KBM-7 (cell line): ENCODE measurements at regions not wholly inside any gene's neighbourhood (a gene's known extent, or its start where the extent isn't known, plus 50 kb on each side); places are given as distances from the start of the nearest gene placed in this dataset.

ENCODE experiments used
- DNase-seq: peaks from one replicate; pipeline ENCODE4 v3.0.0-alpha.2; 2015
- in situ Hi-C: fragments of 300-500 bp; cut with MboI; formaldehyde crosslinking; loops from 2 replicates; pipeline ENCODE4 v1.14.3; 2020; ENCODE audit warnings: low sequenced_read_pairs, low pct_unique_long_range_greater_than_20kb, mixed read lengths

DNA sequence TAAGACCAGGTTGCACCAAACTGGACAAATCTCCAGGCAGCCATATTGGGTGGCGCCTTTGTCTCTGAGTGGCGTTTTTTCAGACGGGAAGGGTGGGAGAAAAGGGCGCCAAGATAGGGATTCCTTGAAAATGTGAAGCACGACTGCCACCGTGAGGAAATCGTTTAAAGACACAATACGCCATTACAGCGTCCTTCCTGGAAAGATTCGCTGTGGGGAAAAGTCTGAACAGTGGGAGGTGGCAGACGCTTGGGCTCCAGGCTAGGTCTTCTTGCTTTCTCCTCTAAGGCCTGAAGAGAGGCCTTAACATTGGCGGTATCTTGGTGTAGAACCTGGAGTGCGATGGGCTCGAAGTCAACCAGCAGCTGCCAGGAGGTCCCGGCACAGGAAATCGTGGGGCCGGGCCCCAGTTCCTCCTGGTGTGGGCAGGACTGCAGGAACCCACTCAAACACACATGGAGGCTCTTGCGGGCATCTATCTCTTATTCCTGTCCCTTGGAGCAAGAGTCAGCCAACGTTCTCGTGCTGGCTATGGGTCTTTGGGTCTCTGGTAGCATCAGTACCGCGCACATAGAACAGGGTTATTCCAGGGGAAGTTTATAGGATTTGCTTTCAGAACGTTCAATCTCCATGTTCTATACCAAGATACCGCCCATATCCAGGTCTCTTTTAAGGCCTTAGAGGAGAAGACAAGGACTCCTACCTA lies 208.8 kb downstream of the OR13H1 start:
- in situ Hi-C loops: no loop called here

DNA sequence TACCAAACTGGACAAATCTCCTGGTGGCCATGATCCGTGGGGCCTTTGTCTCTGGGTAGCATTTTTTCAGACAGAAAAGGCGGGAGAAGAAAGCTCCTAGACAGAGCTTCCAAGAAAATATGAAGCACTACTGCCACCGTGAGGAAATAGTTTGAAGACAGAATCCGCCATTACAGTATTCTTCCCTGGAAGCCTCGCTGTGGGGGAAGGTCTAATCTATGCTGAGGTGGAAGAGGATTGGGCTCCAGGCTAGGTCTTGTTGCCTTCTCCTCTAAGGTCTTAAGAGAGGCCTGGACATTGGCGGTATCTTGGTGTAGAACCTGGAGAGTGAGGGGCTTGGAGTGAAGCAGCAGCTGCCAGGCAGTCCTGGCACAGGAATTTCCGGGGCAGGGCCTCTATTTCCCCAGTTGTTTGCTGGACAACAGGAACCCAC lies 218.9 kb downstream of the OR13H1 start:
- in situ Hi-C loops: no loop called here
- no peak for DNase-seq

More for the DNA sequence above, 208.8 kb downstream of the OR13H1 start:
- DNase-seq: no peak

DNA sequence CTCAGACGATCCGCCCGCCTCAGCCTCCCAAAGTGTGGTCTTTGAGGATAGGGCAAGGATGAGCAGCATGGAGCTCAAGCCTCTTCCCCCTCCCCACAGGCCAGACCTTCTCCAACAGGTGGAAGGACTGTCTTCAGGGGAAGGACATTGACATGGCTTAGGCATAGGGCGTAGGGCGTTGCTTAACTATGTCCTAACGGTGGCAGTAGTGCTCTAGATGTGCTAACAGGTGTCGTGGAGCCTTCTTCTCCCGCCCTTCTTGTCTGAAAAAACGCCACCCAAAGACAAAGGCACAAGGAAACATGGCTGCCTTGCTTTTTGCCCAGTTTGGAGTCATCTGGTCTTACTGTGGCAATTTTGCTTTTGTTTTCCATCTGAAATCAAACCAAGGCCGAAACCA lies 219.8 kb downstream of the OR13H1 start:
- no peak for DNase-seq

GRCh38 chrX:131764216-131764615 lies 220.3 kb downstream of the OR13H1 start:
- in situ Hi-C loops: no loop called here
- DNase-seq: no peak

More for the DNA sequence above, 219.8 kb downstream of the OR13H1 start:
- in situ Hi-C loops: no loop called here

GRCh38 chrX:131778269-131779218 lies 234.7 kb downstream of the OR13H1 start:
- in situ Hi-C loops: no loop called here
- DNase-seq: no peak

GRCh38 chrX:131779306-131779705 lies 235.4 kb downstream of the OR13H1 start:
- in situ Hi-C loops: no loop called here
- DNase-seq: no peak

DNA sequence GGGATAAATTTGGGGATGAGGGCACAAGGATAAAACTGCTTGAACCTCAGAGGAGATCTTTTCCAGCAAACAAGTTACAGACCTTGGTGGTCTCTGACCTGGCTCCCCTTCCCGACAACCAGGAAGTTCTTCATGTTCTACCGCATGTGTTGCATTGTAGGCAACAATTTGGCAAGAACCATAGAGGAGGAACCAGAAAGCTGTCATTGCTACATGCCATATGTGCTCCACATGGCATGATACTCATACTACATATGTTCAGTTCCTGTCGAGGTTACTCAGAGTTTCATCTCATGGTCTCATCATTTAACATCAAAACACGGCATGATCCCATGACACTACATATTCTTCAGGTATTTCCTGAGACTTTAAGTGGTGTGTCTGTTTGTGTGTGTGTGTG lies 235.9 kb downstream of the OR13H1 start:
- DNase-seq: no peak
- in situ Hi-C loops: no loop called here

- no peak for DNase-seq
- in situ Hi-C loops: no loop called here
These were observed 238.8 kb downstream of the OR13H1 start for GRCh38 chrX:131782646-131783045.

DNA sequence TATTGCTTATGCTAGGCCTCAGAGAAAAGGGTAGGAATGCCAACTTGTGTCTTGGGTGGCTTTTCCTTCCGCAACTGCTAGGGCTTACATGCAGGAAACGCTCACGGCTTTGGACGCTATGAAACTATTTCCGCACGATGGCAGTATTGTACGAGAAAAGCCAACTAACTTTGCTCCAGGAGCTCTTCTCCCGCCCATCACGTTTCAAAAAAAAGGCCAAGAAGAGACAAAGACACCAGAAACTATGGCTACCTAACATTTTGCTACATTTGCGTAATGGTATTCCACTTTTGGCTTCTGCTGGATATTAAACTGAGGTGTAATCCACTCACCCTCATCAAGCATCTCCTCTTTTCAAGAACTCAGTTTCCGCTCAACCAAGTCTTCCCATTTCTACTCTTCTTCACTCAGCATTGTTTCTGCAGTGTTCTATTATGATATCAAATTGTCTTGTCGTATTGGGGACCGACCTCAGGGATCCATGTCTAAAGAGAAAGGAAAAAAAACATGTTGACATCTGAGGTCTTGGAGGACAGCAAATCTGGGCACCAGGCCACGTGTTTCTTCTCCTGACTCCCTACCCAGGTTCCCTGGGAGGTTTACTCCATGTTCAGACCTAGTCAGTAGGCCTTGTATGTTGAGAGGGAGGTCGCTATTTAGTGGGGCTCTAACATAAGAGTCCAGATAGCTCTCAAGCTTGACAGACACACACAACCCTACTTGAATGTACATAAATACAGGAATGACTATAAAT lies 239.4 kb upstream of the STK26 start:
- in situ Hi-C loops: no loop called here
- no peak for DNase-seq

DNA sequence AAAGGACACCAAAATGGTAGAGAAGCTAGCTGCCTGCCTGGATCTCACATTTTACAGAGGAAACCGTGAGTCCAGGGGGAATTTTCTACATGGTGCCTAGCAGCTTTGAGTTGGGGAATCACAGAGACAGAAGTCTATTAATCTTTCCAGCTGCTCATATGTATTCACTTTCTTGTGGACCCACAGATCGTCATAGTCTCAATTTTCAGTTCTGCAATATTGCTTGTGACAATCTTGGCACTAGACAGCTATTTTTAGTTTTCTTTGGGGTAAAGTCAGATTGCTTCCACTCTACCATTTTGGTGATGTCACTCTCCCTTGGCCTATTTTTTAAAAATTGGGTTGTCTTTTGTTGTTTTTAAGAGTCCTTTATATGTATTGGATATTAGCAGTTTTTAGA lies 233.4 kb upstream of the STK26 start:
- in situ Hi-C loops: no loop called here
- no peak for DNase-seq

- in situ Hi-C loops: no loop called here
- DNase-seq: no peak
These were observed 231.3 kb upstream of the STK26 start for GRCh38 chrX:131791608-131792355.

DNA sequence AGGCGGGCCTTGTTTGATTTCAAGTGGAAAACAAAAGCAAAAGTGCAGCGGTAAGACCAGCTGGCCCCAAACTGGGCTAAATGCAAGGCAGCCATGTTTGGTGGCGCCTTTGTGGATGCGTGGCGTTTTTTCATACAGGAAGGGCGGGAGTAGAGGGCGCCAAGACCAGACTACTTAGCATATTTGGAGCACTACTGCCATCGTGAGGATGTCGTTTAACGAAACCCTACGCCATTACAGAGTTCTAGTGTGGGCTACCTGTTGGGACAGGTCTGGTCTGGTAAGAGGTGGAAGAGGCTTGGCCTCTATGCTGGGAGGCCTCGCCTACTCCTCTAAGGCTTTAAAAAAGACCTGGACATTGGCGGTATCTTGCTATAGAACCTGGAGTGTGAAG lies 230.7 kb upstream of the STK26 start:
- in situ Hi-C loops: no loop called here
- DNase-seq: no peak

GRCh38 chrX:131792789-131793462 lies 230.2 kb upstream of the STK26 start:
- DNase-seq: no peak
- in situ Hi-C loops: no loop called here

DNA sequence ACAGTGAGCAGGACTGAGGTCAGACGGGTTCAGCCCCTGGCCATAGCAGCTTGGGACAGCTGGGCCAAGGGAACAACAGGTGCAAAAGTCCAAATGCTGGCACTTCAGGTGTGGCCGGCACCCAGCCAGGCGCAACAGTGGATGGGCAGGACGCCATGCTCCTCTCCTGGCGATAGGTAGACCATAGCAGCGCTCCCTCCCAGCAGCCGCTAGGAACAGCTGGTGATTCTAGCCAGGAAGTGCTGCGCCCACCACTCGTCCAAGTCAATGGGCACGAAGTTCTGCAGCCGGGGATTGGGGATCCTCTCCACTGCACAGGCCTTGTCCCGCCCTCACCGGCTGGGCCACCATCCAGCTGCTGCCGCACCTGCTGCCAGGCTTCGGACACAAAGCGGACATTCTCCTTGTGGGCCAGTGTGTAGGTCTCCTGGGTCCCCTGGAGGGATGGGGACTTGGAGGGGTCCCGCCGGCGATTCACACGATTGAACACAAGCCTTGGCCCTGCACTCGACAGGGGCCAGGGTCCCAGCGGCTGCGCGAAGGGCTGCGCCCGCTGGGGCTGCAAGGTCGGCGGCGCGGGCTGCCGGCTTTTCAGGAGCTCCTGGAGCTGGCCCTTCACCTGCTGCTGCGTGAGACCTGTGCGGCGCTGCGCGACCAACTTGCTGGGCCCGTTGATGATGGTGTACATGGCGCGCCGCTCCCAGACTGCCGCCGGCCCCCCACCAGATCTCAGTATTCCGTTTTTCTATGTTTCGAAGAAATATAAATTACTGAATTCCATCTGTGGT lies 227.5 kb upstream of the STK26 start:
- in situ Hi-C loops: no loop called here
- DNase-seq: no peak

GRCh38 chrX:131801066-131801465 lies 222.0 kb upstream of the STK26 start:
- DNase-seq: no peak
- in situ Hi-C loops: no loop called here

GRCh38 chrX:131801911-131802310 lies 221.2 kb upstream of the STK26 start:
- DNase-seq: no peak
- in situ Hi-C loops: no loop called here

DNA sequence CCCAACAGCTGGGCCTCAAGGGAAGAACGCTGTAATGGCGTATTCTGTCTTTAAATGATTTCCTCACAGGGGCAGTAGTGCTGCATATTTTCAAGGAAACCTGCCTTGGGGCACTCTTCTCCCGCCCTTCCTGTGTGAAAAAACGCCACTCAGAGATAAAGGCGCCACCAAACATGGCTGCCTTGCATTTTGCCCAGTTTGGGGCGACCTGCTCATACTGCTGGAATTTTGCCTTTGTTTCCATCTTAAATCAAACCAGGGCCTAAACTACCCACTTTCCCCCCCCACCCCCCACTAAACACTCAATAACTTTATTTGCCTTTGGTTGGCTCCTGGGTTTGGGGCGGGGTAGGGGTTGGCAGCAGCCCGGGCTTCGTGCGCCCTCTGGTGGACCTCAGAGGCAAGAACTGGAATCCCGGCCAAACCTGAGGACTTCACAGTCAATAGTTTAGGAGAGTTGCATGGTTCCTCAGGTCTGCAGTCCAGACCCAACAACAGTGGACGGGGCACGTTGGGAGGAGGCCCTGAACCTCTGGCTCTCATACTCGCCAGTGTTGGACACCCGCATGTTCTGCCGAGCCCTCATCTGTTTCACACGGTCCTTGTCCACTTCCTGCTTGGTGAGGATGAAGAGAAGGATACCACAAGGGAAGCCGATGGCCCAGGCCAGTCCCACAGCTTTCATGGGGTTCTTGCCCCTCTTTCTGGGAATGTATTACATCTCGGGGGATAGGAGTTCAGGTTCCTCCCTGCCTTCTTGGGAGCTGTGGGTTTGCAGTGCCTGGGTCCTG lies 220.1 kb upstream of the STK26 start:
- in situ Hi-C loops: no loop called here
- no peak for DNase-seq
